HEK293 (cell line): ENCODE measurements at regions not wholly inside any gene's neighbourhood (a gene's known extent, or its start where the extent isn't known, plus 50 kb on each side); places are given as distances from the start of the nearest gene placed in this dataset.

Experiments
- CTCF ChIA-PET: fragments of 350-600 bp; formaldehyde crosslinking; extraction: SDS; loops from one replicate; lab custom pipeline; 2021; ENCODE audit warnings: antibody characterized with exemption; lab: Yijun Ruan, JAX
- POLR2A ChIA-PET: fragments of 300-600 bp; formaldehyde crosslinking; extraction: SDS; loops from one replicate; lab custom pipeline; 2020; ENCODE audit warnings: antibody characterized with exemption, inconsistent platforms; lab: Yijun Ruan, JAX
- H3K27ac ChIP-seq: fragments of 200-500 bp; sonication (Bioruptor generic); 2 replicates; pipeline ENCODE4 v1.5.1; 2014; ENCODE audit warnings: low read depth, low read length, control low read depth, inconsistent platforms; ENCODE audit errors: extremely low read depth
- H3K36me3 ChIP-seq, 2 experiments: fragments of 200-500 bp in 1 of 2; sonication (Bioruptor generic) in 1 of 2; 1 replicate in 1 of 2; 2 replicates in 1 of 2; pipeline ENCODE4 v1.5.1; 2014 to 2017; ENCODE audit warnings: inconsistent platforms in 2 of 2, low read length in 2 of 2; ENCODE audit not compliant: control insufficient read depth in 2 of 2, insufficient read depth in 1 of 2
- H3K4me1 ChIP-seq: fragments of 200-500 bp; sonication (Bioruptor generic); 2 replicates; pipeline ENCODE4 v1.5.1; 2014; ENCODE audit warnings: mild to moderate bottlenecking, low read length, inconsistent platforms; ENCODE audit not compliant: control insufficient read depth, insufficient read depth
- H3K4me3 ChIP-seq: 2 replicates; pipeline ENCODE4 v1.5.1; 2011; ENCODE audit warnings: low read depth, mild to moderate bottlenecking, control low read depth, low read length, moderate library complexity
- H3K9me3 ChIP-seq: fragments of 200-500 bp; sonication (Bioruptor generic); 2 replicates; pipeline ENCODE4 v1.5.1; 2014; ENCODE audit warnings: low read depth, low read length, inconsistent platforms; ENCODE audit not compliant: control insufficient read depth, insufficient read depth
- IKZF3 ChIP-seq: fragments of 450-650 bp; IDR thresholded peaks from 2 replicates; pipeline ENCODE4 v1.5.0; 2018; ENCODE audit warnings: missing biosample characterization, mild to moderate bottlenecking, missing genetic modification characterization, moderate library complexity
- TRIM28 ChIP-seq: IDR thresholded peaks from 2 replicates; pipeline ENCODE4 v1.6.1; 2011; ENCODE audit warnings: low read length, control low read depth, borderline replicate concordance
- ZNF214 ChIP-seq: fragments of 450-650 bp; formaldehyde crosslinking; IDR thresholded peaks from 2 replicates; pipeline ENCODE4 v1.5.1; 2017; ENCODE audit warnings: missing biosample characterization, mild to moderate bottlenecking, missing genetic modification characterization, borderline replicate concordance
- ZNF544 ChIP-seq: fragments of 450-650 bp; formaldehyde crosslinking; IDR thresholded peaks from 2 replicates; pipeline ENCODE4 v1.5.0; 2017; ENCODE audit warnings: missing biosample characterization, missing genetic modification characterization
- ZNF626 ChIP-seq: fragments of 450-650 bp; sonication (Bioruptor Pico); formaldehyde crosslinking; IDR thresholded peaks from 2 replicates; pipeline ENCODE4 v1.5.1; 2018; ENCODE audit warnings: missing biosample characterization, missing genetic modification characterization, inconsistent platforms
- ZNF792 ChIP-seq: fragments of 450-650 bp; formaldehyde crosslinking; IDR thresholded peaks from 2 replicates; pipeline ENCODE4 v1.5.1; 2016; ENCODE audit warnings: missing biosample characterization, missing genetic modification characterization
- ZNF843 ChIP-seq: fragments of 450-650 bp; formaldehyde crosslinking; IDR thresholded peaks from 2 replicates; pipeline ENCODE4 v1.5.1; 2016; ENCODE audit warnings: missing biosample characterization, missing genetic modification characterization
- TF ChIP-seq, protein P1 (sequence below): fragments of 450-650 bp; IDR thresholded peaks from 2 replicates; pipeline ENCODE4 v1.5.1; 2018; ENCODE audit warnings: missing biosample characterization, missing genetic modification characterization
- TF ChIP-seq, protein P2 (sequence below): fragments of 450-650 bp; formaldehyde crosslinking; IDR thresholded peaks from 2 replicates; pipeline ENCODE4 v1.5.1; 2016; ENCODE audit warnings: missing biosample characterization, missing genetic modification characterization
- TF ChIP-seq, protein P3 (sequence below): fragments of 450-650 bp; formaldehyde crosslinking; IDR thresholded peaks from 2 replicates; pipeline ENCODE4 v1.5.1; 2016; ENCODE audit warnings: missing biosample characterization, missing genetic modification characterization
- TF ChIP-seq, protein P4 (sequence below): fragments of 450-650 bp; formaldehyde crosslinking; IDR thresholded peaks from 2 replicates; pipeline ENCODE4 v1.5.1; 2017; ENCODE audit warnings: missing biosample characterization, missing genetic modification characterization
- TF ChIP-seq, protein P5 (sequence below): fragments of 450-650 bp; formaldehyde crosslinking; IDR thresholded peaks from 2 replicates; pipeline ENCODE4 v1.5.1; 2016; ENCODE audit warnings: missing biosample characterization, missing genetic modification characterization
- TF ChIP-seq, protein P6 (sequence below): fragments of 450-650 bp; formaldehyde crosslinking; IDR thresholded peaks from 2 replicates; pipeline ENCODE4 v1.5.1; 2016; ENCODE audit warnings: missing biosample characterization, missing genetic modification characterization, borderline replicate concordance

DNA sequence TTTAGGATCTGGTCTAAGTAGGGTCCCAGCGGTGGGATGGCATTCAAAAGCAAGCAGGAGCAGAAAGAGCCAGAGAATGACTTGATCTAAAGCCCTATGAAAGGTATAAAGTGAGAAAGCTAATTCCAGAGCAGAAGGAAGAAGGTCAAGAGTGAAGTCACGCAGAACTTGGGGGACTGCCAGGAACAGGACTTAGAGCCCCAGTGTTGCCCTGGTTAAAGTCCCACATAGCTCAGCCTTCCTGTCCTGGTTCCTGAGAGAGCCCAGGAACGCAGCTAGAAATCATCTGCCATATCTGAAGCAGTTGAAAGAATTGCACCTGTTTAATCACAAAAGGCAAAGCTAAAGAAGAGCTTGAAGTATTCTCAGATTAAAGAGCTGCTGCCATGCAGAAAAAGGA is 160.6 kb upstream of the ATP1B1 start (continued):
- TF ChIP-seq, protein P1, sequence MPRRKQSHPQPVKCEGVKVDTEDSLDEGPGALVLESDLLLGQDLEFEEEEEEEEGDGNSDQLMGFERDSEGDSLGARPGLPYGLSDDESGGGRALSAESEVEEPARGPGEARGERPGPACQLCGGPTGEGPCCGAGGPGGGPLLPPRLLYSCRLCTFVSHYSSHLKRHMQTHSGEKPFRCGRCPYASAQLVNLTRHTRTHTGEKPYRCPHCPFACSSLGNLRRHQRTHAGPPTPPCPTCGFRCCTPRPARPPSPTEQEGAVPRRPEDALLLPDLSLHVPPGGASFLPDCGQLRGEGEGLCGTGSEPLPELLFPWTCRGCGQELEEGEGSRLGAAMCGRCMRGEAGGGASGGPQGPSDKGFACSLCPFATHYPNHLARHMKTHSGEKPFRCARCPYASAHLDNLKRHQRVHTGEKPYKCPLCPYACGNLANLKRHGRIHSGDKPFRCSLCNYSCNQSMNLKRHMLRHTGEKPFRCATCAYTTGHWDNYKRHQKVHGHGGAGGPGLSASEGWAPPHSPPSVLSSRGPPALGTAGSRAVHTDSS (tag by site-specific recombination): no peak

DNA sequence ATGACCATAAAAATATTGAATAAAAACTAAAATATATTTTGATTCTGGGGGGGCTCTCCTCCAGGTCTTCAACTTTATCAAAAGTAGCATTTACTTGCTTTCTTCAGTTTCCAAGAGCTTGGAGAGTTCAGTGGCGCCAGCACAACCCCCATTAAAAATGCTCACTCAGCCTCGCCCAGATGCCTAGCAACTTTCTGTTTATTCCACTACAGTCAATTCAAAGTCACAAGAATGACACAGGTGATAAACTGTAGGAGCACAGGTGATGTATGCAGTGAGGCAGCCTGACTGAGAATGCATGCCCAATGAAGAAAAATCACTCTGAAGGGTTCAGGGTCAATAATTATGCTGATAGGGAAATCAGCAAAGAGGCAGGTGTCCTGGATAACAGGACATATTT is 159.4 kb upstream of the ATP1B1 start:
- ChIA-PET POLR2A (no interaction called here), CTCF (no interaction called here)
- no peak for TF ChIP-seq IKZF3 (tag by site-specific recombination)
- TF ChIP-seq, protein P2, sequence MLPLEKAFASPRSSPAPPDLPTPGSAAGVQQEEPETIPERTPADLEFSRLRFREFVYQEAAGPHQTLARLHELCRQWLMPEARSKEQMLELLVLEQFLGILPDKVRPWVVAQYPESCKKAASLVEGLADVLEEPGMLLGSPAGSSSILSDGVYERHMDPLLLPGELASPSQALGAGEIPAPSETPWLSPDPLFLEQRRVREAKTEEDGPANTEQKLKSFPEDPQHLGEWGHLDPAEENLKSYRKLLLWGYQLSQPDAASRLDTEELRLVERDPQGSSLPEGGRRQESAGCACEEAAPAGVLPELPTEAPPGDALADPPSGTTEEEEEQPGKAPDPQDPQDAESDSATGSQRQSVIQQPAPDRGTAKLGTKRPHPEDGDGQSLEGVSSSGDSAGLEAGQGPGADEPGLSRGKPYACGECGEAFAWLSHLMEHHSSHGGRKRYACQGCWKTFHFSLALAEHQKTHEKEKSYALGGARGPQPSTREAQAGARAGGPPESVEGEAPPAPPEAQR (tag by site-specific recombination): no peak
- TF ChIP-seq, protein P3, sequence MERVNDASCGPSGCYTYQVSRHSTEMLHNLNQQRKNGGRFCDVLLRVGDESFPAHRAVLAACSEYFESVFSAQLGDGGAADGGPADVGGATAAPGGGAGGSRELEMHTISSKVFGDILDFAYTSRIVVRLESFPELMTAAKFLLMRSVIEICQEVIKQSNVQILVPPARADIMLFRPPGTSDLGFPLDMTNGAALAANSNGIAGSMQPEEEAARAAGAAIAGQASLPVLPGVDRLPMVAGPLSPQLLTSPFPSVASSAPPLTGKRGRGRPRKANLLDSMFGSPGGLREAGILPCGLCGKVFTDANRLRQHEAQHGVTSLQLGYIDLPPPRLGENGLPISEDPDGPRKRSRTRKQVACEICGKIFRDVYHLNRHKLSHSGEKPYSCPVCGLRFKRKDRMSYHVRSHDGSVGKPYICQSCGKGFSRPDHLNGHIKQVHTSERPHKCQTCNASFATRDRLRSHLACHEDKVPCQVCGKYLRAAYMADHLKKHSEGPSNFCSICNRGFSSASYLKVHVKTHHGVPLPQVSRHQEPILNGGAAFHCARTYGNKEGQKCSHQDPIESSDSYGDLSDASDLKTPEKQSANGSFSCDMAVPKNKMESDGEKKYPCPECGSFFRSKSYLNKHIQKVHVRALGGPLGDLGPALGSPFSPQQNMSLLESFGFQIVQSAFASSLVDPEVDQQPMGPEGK: no peak
- Histone ChIP-seq H3K4me3 (no peak overlapping the region), H3K36me3 (no peaks in the 10 kb centered on the region), H3K27ac (no peak overlapping the region), H3K9me3 (no peaks in the 10 kb centered on the region), H3K4me1 (no peaks in the 10 kb centered on the region)

DNA sequence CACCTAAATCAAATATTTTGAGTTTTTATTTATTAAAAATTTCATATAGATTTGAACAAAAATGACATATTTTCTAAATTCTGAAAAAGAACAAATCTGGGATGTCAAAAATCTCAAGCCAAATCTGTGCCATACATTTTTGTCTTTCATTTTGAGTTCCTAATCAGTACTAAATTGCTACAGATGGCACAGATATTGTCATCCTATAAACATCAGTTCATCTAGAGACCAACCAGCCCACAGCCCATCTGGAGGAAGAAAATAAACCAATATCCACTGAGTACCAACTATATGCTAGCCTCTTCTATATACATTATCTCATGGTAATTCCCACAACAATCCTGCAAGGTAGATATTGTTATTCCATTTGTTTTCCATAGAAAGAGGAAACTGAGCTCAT is 156.8 kb upstream of the ATP1B1 start:
- Histone ChIP-seq H3K27ac (no peak overlapping the region), H3K9me3 (no peaks in the 10 kb centered on the region), H3K36me3 (no peaks in the 10 kb centered on the region), H3K4me1 (no peaks in the 10 kb centered on the region), H3K4me3 (no peak overlapping the region)
- CTCF ChIA-PET: no interaction called here
- POLR2A ChIA-PET: no interaction called here
- TF ChIP-seq ZNF626 (tag by site-specific recombination): no peak
- TF ChIP-seq TRIM28: no peak
- TF ChIP-seq, protein P4, sequence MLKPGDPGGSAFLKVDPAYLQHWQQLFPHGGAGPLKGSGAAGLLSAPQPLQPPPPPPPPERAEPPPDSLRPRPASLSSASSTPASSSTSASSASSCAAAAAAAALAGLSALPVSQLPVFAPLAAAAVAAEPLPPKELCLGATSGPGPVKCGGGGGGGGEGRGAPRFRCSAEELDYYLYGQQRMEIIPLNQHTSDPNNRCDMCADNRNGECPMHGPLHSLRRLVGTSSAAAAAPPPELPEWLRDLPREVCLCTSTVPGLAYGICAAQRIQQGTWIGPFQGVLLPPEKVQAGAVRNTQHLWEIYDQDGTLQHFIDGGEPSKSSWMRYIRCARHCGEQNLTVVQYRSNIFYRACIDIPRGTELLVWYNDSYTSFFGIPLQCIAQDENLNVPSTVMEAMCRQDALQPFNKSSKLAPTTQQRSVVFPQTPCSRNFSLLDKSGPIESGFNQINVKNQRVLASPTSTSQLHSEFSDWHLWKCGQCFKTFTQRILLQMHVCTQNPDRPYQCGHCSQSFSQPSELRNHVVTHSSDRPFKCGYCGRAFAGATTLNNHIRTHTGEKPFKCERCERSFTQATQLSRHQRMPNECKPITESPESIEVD: no peak
- TF ChIP-seq ZNF214 (tag by site-specific recombination): no peak
- TF ChIP-seq, protein P3: no peak
- TF ChIP-seq, protein P5, sequence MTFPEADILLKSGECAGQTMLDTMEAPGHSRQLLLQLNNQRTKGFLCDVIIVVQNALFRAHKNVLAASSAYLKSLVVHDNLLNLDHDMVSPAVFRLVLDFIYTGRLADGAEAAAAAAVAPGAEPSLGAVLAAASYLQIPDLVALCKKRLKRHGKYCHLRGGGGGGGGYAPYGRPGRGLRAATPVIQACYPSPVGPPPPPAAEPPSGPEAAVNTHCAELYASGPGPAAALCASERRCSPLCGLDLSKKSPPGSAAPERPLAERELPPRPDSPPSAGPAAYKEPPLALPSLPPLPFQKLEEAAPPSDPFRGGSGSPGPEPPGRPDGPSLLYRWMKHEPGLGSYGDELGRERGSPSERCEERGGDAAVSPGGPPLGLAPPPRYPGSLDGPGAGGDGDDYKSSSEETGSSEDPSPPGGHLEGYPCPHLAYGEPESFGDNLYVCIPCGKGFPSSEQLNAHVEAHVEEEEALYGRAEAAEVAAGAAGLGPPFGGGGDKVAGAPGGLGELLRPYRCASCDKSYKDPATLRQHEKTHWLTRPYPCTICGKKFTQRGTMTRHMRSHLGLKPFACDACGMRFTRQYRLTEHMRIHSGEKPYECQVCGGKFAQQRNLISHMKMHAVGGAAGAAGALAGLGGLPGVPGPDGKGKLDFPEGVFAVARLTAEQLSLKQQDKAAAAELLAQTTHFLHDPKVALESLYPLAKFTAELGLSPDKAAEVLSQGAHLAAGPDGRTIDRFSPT (tag by site-specific recombination): no peak
- TF ChIP-seq ZNF843 (tag by site-specific recombination): no peak
- TF ChIP-seq, protein P6, sequence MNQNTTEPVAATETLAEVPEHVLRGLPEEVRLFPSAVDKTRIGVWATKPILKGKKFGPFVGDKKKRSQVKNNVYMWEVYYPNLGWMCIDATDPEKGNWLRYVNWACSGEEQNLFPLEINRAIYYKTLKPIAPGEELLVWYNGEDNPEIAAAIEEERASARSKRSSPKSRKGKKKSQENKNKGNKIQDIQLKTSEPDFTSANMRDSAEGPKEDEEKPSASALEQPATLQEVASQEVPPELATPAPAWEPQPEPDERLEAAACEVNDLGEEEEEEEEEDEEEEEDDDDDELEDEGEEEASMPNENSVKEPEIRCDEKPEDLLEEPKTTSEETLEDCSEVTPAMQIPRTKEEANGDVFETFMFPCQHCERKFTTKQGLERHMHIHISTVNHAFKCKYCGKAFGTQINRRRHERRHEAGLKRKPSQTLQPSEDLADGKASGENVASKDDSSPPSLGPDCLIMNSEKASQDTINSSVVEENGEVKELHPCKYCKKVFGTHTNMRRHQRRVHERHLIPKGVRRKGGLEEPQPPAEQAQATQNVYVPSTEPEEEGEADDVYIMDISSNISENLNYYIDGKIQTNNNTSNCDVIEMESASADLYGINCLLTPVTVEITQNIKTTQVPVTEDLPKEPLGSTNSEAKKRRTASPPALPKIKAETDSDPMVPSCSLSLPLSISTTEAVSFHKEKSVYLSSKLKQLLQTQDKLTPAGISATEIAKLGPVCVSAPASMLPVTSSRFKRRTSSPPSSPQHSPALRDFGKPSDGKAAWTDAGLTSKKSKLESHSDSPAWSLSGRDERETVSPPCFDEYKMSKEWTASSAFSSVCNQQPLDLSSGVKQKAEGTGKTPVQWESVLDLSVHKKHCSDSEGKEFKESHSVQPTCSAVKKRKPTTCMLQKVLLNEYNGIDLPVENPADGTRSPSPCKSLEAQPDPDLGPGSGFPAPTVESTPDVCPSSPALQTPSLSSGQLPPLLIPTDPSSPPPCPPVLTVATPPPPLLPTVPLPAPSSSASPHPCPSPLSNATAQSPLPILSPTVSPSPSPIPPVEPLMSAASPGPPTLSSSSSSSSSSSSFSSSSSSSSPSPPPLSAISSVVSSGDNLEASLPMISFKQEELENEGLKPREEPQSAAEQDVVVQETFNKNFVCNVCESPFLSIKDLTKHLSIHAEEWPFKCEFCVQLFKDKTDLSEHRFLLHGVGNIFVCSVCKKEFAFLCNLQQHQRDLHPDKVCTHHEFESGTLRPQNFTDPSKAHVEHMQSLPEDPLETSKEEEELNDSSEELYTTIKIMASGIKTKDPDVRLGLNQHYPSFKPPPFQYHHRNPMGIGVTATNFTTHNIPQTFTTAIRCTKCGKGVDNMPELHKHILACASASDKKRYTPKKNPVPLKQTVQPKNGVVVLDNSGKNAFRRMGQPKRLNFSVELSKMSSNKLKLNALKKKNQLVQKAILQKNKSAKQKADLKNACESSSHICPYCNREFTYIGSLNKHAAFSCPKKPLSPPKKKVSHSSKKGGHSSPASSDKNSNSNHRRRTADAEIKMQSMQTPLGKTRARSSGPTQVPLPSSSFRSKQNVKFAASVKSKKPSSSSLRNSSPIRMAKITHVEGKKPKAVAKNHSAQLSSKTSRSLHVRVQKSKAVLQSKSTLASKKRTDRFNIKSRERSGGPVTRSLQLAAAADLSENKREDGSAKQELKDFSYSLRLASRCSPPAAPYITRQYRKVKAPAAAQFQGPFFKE: no peak
- TF ChIP-seq ZNF544 (tag by site-specific recombination): no peak
- no peak for TF ChIP-seq ZNF792
